IMR-90 (cell line): ENCODE measurements at regions not wholly inside any gene's neighbourhood (a gene's known extent, or its start where the extent isn't known, plus 50 kb on each side); places are given as distances from the start of the nearest gene placed in this dataset.

Source experiments
- ATAC-seq: fragments of 200-7000 bp; cut with Tn5 transposase; 2 replicates; pipeline ENCODE4 v1.9.1; 2020; ENCODE audit warnings: low read depth, mild to moderate bottlenecking, moderate library complexity
- BruUV-seq: library from RNA; stranded (reverse); fragments of 400-500 nt; replicated peaks from 2 replicates; lab custom pipeline; 2021; lab: Mats Ljungman, UMichigan
- CTCF ChIA-PET: fragments of 300-600 bp; formaldehyde crosslinking; extraction: SDS; loops from one replicate; lab custom pipeline; 2021; ENCODE audit warnings: antibody characterized with exemption; lab: Yijun Ruan, JAX
- POLR2A ChIA-PET: fragments of 300-600 bp; sonication (Branson Sonifier 250); formaldehyde crosslinking; loops from one replicate; lab custom pipeline; 2022; ENCODE audit warnings: antibody characterized with exemption; ENCODE audit not compliant: unreplicated experiment; lab: Charles Lee
- DNase-seq: peaks from one replicate; pipeline ENCODE4 v3.0.0; 2013
- H2AFZ ChIP-seq: replicated peaks from 2 replicates; pipeline ENCODE3; 2013; ENCODE audit warnings: low read length, mild to moderate bottlenecking; ENCODE audit not compliant: poor library complexity
- H2AK5ac ChIP-seq: 2 replicates; pipeline ENCODE4 v1.6.1; 2013; ENCODE audit warnings: low read depth, low read length, inconsistent platforms
- H2AK9ac ChIP-seq: replicated peaks from 2 replicates; pipeline ENCODE3; 2013; ENCODE audit warnings: mild to moderate bottlenecking, low read depth, low read length, moderate library complexity; ENCODE audit not compliant: poor library complexity
- H2BK120ac ChIP-seq: 2 replicates; pipeline ENCODE4 v1.6.1; 2013; ENCODE audit warnings: low read depth, low read length, inconsistent platforms
- H2BK15ac ChIP-seq: 3 replicates; pipeline ENCODE4 v1.6.1; 2013; ENCODE audit warnings: low read depth, low read length, inconsistent platforms
- H2BK20ac ChIP-seq: 2 replicates; pipeline ENCODE4 v1.6.1; 2013; ENCODE audit warnings: low read depth, mild to moderate bottlenecking, inconsistent platforms, low read length, moderate library complexity
- H2BK5ac ChIP-seq: 2 replicates; pipeline ENCODE4 v1.6.1; 2013; ENCODE audit warnings: mild to moderate bottlenecking, low read depth, low read length, inconsistent platforms; ENCODE audit not compliant: poor library complexity, severe bottlenecking
- H3K14ac ChIP-seq: replicated peaks from 2 replicates; pipeline ENCODE4 v1.6.1; 2013; ENCODE audit warnings: low read depth, low read length, inconsistent platforms
- H3K18ac ChIP-seq: 2 replicates; pipeline ENCODE4 v1.6.1; 2013; ENCODE audit warnings: low read depth, low read length, control low read depth
- H3K23ac ChIP-seq: 2 replicates; pipeline ENCODE4 v1.6.1; 2013; ENCODE audit warnings: low read depth, low read length, inconsistent platforms
- H3K27ac ChIP-seq: 2 replicates; pipeline ENCODE4 v1.5.1; 2013; ENCODE audit warnings: mild to moderate bottlenecking, control low read depth, low read length; ENCODE audit not compliant: insufficient read depth
- H3K27me3 ChIP-seq: 2 replicates; pipeline ENCODE4 v1.6.1; 2013; ENCODE audit warnings: low read length; ENCODE audit not compliant: control insufficient read depth, insufficient read depth
- H3K36me3 ChIP-seq: 2 replicates; pipeline ENCODE4 v1.6.1; 2013; ENCODE audit warnings: low read length, mixed read lengths; ENCODE audit not compliant: control insufficient read depth, insufficient read depth
- H3K4ac ChIP-seq: 2 replicates; pipeline ENCODE4 v1.6.1; 2013; ENCODE audit warnings: low read depth, low read length, inconsistent platforms
- H3K4me1 ChIP-seq: 2 replicates; pipeline ENCODE4 v1.6.1; 2013; ENCODE audit warnings: low read length, mixed read lengths; ENCODE audit not compliant: control insufficient read depth, insufficient read depth
- H3K4me2 ChIP-seq: 2 replicates; pipeline ENCODE4 v1.6.1; 2013; ENCODE audit warnings: low read depth, mild to moderate bottlenecking, control low read depth, low read length, moderate library complexity
- H3K4me3 ChIP-seq: 2 replicates; pipeline ENCODE4 v1.5.1; 2013; ENCODE audit warnings: low read depth, mild to moderate bottlenecking, control low read depth, low read length, moderate library complexity; ENCODE audit not compliant: insufficient read depth
- H3K56ac ChIP-seq: 2 replicates; pipeline ENCODE4 v1.6.1; 2013; ENCODE audit warnings: low read length, inconsistent platforms; ENCODE audit not compliant: insufficient read depth; ENCODE audit errors: extremely low read depth
- H3K79me1 ChIP-seq, 2 experiments: 2 replicates each; pipeline ENCODE4 v1.6.1; 2013; ENCODE audit warnings: low read length in 2 of 2, inconsistent platforms in 1 of 2, low read depth in 1 of 2
- H3K9ac ChIP-seq: 2 replicates; pipeline ENCODE4 v1.6.1; 2013; ENCODE audit warnings: low read depth, low read length, control low read depth
- H3K9me1 ChIP-seq: 2 replicates; pipeline ENCODE4 v1.6.1; 2013; ENCODE audit warnings: low read length, inconsistent platforms; ENCODE audit not compliant: insufficient read depth
- H3K9me3 ChIP-seq: 2 replicates; pipeline ENCODE4 v1.6.1; 2013; ENCODE audit warnings: low read length; ENCODE audit not compliant: control insufficient read depth, insufficient read depth
- H4K20me1 ChIP-seq: 2 replicates; pipeline ENCODE4 v1.6.1; 2013; ENCODE audit warnings: low read length, inconsistent platforms; ENCODE audit not compliant: insufficient read depth
- H4K5ac ChIP-seq: 2 replicates; pipeline ENCODE4 v1.6.1; 2013; ENCODE audit warnings: mild to moderate bottlenecking, low read depth, low read length, control low read depth
- H4K8ac ChIP-seq, 2 experiments: 2 replicates each; pipeline ENCODE4 v1.6.1; 2013; ENCODE audit warnings: low read depth in 2 of 2, low read length in 2 of 2, control low read depth in 1 of 2, inconsistent platforms in 1 of 2
- H4K91ac ChIP-seq: 2 replicates; pipeline ENCODE4 v1.6.1; 2013; ENCODE audit warnings: low read depth, low read length, inconsistent platforms; ENCODE audit not compliant: insufficient read depth
- CEBPB ChIP-seq: IDR thresholded peaks from 2 replicates; pipeline ENCODE4 v1.6.1; 2012; ENCODE audit warnings: low read depth, low read length, improper control_type of control experiment
- CHD1 ChIP-seq: IDR thresholded peaks from 2 replicates; pipeline ENCODE4 v1.6.1; 2012; ENCODE audit warnings: low read depth, low read length, improper control_type of control experiment
- FOS ChIP-seq: fragments of 150-350 bp; IDR thresholded peaks from 2 replicates; pipeline ENCODE4 v1.6.1; 2016; ENCODE audit warnings: low read depth, low read length
- MAZ ChIP-seq: IDR thresholded peaks from 2 replicates; pipeline ENCODE4 v1.6.1; 2012; ENCODE audit warnings: low read depth, mild to moderate bottlenecking, low read length, improper control_type of control experiment, moderate library complexity, borderline replicate concordance
- MXI1 ChIP-seq: IDR thresholded peaks from 2 replicates; pipeline ENCODE4 v1.6.1; 2012; ENCODE audit warnings: low read depth, mild to moderate bottlenecking, low read length, moderate library complexity, borderline replicate concordance
- NFE2L2 ChIP-seq: fragments of 150-350 bp; IDR thresholded peaks from 2 replicates; pipeline ENCODE4 v1.6.1; 2016; ENCODE audit warnings: low read depth, mild to moderate bottlenecking, low read length
- RAD21 ChIP-seq: IDR thresholded peaks from 2 replicates; pipeline ENCODE4 v1.6.1; 2012; ENCODE audit warnings: low read length, improper control_type of control experiment
- RCOR1 ChIP-seq: IDR thresholded peaks from 2 replicates; pipeline ENCODE4 v1.6.1; 2012; ENCODE audit warnings: mild to moderate bottlenecking, low read length, improper control_type of control experiment; ENCODE audit not compliant: insufficient replicate concordance
- RFX5 ChIP-seq: IDR thresholded peaks from 2 replicates; pipeline ENCODE4 v1.8.0; 2012; ENCODE audit warnings: low read depth, mild to moderate bottlenecking, low read length, moderate library complexity
- SMC3 ChIP-seq: fragments of 150-350 bp; IDR thresholded peaks from 2 replicates; pipeline ENCODE4 v1.6.1; 2016; ENCODE audit warnings: low read depth, mild to moderate bottlenecking, antibody characterized with exemption, low read length, moderate library complexity
- WGBS, 2 experiments: methylation state at CpG; one replicate each; pipeline versions ENCODE4 v1.1.5 to v1.1.7; 2013; ENCODE audit warnings: missing lambda C conversion rate in 2 of 2; ENCODE audit not compliant: insufficient read length in 1 of 2; ENCODE audit errors: extremely low coverage in 2 of 2; 5-methylcytosine and 5-hydroxymethylcytosine counted together
- dilution Hi-C: fragments of 300-500 bp; cut with HindIII; formaldehyde crosslinking; loops from one replicate; pipeline ENCODE4 v1.14.3; 2018; ENCODE audit warnings: low sequenced_read_pairs; ENCODE audit not compliant: unreplicated experiment
- in situ Hi-C: fragments of 300-500 bp; cut with MboI; formaldehyde crosslinking; loops from 3 replicates; pipeline ENCODE4 v1.14.3; 2019; ENCODE audit warnings: low sequenced_read_pairs, inconsistent platforms, mixed read lengths
- intact Hi-C: fragments of 100-400 bp; cut with micrococcal nuclease; formaldehyde crosslinking; loops from 2 replicates; pipeline ENCODE4 v1.10.0; 2022
- TF ChIP-seq, protein P1 (sequence below): fragments of 150-350 bp; IDR thresholded peaks from 2 replicates; pipeline ENCODE4 v1.6.1; 2016; ENCODE audit warnings: low read depth, mild to moderate bottlenecking, low read length, moderate library complexity, borderline replicate concordance

DNA sequence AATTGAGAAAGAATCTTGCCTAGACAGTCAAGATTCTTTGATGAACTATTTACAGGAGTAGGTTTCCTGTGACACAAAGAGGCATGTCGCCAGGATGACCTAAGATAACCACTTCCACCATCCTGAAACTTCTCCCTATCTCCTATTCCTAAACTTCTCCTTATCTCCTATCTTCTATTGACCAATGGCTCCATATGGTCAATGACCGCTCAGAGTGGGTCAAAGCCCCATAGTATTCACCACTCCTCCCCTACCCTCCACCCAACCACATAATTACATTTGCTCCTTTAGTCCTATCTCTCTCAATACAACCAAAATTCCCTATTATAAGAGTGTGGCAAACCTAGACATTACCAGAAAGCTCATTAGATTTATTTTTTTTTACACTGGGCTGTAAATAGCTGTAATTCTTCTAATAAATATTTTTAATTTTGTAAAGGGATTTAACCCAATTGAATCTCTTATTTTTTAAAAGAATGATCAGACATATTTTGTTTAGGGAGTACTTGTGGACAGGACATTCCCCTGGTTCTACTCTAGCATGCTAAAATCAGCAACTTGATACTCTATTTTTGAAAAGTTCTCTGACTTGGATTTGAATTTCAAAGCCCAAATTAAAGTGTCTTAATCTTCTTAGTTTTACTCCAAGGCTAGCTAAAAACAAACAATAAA, 416.0 kb upstream of the CCNH start:
- H4K5ac ChIP-seq: no peak overlapping the region
- no peak overlapping the region for H3K14ac ChIP-seq
- H4K20me1 ChIP-seq: no peaks in the 10 kb centered on the region
- H3K79me1 ChIP-seq: no peaks in the 10 kb centered on the region
- no peak overlapping the region for H3K27ac ChIP-seq
- H2BK20ac ChIP-seq: no peak overlapping the region
- intact Hi-C loops (no loop called here), in situ Hi-C loops (no loop called here), dilution Hi-C loops (no loop called here)
- no peak overlapping the region for H4K8ac ChIP-seq
- no CpG with 5 or more reads among the region's 2 CpGs for WGBS, 2 experiments
- no peak overlapping the region for H3K4ac ChIP-seq
- no peak overlapping the region for H3K4me3 ChIP-seq
- no peak overlapping the region for H3K56ac ChIP-seq
- H2BK5ac ChIP-seq: no peak overlapping the region
- ChIA-PET POLR2A (no interaction called here), CTCF (no interaction called here)
- H3K9me1 ChIP-seq: no peaks in the 10 kb centered on the region
- no peak overlapping the region for H2AK5ac ChIP-seq
- no peak overlapping the region for H3K23ac ChIP-seq
- no peak for ATAC-seq
- DNase-seq: no peak
- BruUV-seq: no TSS peak
- H2AK9ac ChIP-seq: no peak overlapping the region
- no peaks in the 10 kb centered on the region for H3K4me1 ChIP-seq
- no peak overlapping the region for H4K91ac ChIP-seq
- H2BK120ac ChIP-seq: no peak overlapping the region
- no peaks in the 10 kb centered on the region for H3K36me3 ChIP-seq
- H3K9me3 ChIP-seq: peaks cover 6% of the 10 kb centered on the region
- no peak overlapping the region for H2AFZ ChIP-seq
- no peak overlapping the region for H3K9ac ChIP-seq
- H2BK15ac ChIP-seq: no peak overlapping the region
- TF ChIP-seq RCOR1 (no peak), CHD1 (no peak), MAZ (no peak), FOS (no peak), NFE2L2 (no peak), RFX5 (no peak), MXI1 (no peak), RAD21 (no peak), SMC3 (no peak), CEBPB (no peak)
- TF ChIP-seq, protein P1, sequence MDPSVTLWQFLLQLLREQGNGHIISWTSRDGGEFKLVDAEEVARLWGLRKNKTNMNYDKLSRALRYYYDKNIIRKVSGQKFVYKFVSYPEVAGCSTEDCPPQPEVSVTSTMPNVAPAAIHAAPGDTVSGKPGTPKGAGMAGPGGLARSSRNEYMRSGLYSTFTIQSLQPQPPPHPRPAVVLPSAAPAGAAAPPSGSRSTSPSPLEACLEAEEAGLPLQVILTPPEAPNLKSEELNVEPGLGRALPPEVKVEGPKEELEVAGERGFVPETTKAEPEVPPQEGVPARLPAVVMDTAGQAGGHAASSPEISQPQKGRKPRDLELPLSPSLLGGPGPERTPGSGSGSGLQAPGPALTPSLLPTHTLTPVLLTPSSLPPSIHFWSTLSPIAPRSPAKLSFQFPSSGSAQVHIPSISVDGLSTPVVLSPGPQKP: no peak
- H3K18ac ChIP-seq: no peak overlapping the region
- no peak overlapping the region for H3K4me2 ChIP-seq
- no peaks in the 10 kb centered on the region for H3K27me3 ChIP-seq
